Inflammatory macrophage treated with lipopolysaccharide for 1 hour (primary cell): ENCODE measurements at regions not wholly inside any gene's neighbourhood (a gene's known extent, or its start where the extent isn't known, plus 50 kb on each side); places are given as distances from the start of the nearest gene placed in this dataset.

Source experiments
- DNase-seq, 2 donors: peaks; one replicate each; pipeline ENCODE4 v3.0.0-alpha.2; 2020 to 2022

GRCh38 chr11:128215238-128215882, 372.0 kb downstream of the ETS1 start:
- DNase-seq: no peak

DNA sequence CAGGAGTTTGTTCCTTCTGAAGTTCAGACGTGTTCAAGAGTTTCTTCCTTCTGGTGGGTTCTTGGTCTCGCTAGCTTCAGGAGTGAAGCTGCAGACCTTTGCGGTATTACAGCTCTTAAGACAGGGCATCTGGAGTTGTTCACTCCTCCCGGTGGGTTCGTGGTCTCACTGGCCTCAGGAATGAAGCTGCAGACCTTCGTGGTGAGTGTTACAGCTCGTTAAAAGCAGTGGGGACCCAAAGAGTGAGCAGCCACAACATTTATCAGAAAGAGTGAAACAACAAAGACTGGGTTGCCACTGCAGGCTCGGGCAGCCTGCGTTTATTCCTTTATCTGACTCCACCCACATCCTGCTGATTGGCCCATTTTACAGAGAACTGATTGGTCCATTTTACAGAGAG, 373.1 kb downstream of the ETS1 start:
- DNase-seq: no peak

DNA sequence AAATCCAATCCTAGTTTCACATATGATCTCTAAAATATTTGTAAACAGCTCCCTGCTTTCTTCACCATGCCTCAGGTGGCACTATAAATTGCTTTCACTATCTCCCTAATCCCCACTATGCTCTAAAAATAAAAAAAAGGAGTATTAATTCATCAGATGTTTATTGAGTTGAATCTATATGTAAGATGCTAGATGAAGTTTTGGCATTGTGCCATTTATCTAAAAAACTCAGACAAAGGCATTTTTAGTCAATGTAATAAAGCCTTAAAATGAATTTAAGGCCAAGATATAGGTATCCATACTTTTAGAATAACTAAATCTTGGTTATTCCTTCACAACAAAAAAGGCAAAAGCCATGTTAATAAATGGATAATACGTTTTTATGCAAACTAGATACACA, 373.9 kb downstream of the ETS1 start:
- no peak for DNase-seq

- no peak for DNase-seq
These were observed 375.0 kb downstream of the ETS1 start for GRCh38 chr11:128212324-128212723.

- no peak for DNase-seq
These were observed 377.0 kb downstream of the ETS1 start for GRCh38 chr11:128210148-128210940.

GRCh38 chr11:128209138-128209435, 378.3 kb downstream of the ETS1 start:
- DNase-seq: no peak

- no peak for DNase-seq
These were observed 378.8 kb downstream of the ETS1 start for GRCh38 chr11:128208329-128209137.

GRCh38 chr11:128207861-128208321, 379.5 kb downstream of the ETS1 start:
- no peak for DNase-seq

- no peak for DNase-seq
These were observed 380.9 kb downstream of the ETS1 start for GRCh38 chr11:128206461-128206860.

GRCh38 chr11:128205796-128206195, 381.6 kb downstream of the ETS1 start:
- DNase-seq: no peak

GRCh38 chr11:128204898-128205297, 382.5 kb downstream of the ETS1 start:
- no peak for DNase-seq

- DNase-seq: peak in 1 of 2 donors; percentile 12
These were observed 385.6 kb downstream of the ETS1 start for GRCh38 chr11:128201801-128202200.

DNA sequence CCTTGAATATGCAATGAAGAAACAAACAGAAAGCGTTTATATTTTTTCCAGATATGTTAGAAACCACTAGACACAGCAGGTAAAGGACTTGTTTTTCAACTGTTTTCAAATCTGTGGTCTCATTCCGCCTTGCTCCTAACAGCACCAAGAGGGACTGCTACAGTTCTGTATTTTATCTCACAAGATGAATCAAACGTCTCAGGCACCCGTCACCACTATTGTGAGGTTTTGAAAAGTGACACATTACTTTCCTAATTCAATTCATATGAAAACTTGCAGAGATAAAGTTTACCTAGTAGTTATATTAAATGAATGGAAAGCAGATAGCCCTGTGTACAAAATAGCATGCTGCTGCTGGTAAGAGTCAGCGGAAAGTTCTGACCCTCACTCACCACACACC, 386.3 kb downstream of the ETS1 start:
- DNase-seq: no peak

DNA sequence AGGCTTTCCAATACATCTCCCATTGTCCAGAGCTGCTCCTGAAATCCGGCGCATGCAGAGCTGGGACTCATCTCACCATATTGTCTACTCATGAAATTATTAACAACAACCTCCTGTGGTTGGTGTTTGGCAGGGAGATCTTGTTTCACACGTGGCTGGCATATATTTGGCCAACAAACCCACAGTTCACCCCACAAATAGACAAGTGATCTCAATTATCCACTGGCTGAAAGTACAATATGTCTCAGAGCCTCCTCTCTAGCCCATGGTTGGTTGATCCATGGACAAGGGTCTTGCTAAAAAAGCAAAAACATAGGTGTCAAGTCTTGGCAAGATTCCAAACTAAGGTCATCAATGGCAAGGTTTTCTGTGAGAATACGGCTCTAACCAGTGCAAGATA, 386.9 kb downstream of the ETS1 start:
- no peak for DNase-seq

DNA sequence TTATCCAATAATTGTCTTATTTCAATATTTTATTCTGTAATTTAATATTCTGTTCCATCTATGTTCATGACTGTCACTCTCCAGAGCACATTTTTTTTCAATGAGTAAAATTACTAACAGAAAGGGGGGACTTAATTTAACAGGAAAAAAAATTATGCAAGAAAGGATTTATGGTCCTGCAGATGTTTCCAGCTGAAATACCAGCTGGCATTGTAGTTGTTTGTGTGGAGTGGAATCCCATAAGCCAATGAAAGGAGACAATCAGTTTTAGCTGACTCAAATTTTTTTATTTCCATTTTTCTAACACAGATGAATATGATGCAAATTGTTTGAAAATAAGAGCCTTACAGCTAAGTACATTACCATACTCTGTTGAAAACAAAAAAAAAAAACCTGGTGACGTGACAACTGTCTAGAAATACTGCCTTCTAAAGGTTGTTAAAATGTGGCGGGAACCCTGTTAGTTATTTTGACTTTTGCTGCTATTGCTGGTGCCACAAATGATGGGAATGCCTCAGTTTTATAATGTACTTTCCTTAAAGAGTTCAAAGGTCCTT, 389.1 kb downstream of the ETS1 start:
- no peak for DNase-seq

GRCh38 chr11:128196235-128196634, 391.1 kb downstream of the ETS1 start:
- DNase-seq: no peak

DNA sequence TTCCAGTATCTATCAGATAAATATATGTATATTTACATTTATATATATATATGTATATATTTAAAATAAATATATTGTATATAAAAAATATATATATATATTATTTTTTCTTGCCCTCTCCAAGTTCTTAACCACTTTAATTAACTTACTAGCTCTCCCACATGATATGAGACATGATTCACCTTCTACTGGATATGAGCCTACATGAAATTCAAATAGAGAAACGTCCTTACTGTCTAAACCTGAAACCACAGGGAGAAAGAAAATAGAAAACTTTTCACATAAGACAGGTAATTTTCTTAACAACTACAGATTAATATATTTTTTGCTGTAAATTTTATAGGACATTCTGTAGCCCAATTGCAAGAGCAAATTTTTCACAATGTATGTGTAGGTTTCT, 391.6 kb downstream of the ETS1 start:
- DNase-seq: no peak

GRCh38 chr11:128195057-128195751, 392.2 kb downstream of the ETS1 start:
- DNase-seq: peak; percentile 9 to 48

- DNase-seq: peak; percentile 12 to 20
These were observed 393.1 kb downstream of the ETS1 start for GRCh38 chr11:128194216-128194615.

DNA sequence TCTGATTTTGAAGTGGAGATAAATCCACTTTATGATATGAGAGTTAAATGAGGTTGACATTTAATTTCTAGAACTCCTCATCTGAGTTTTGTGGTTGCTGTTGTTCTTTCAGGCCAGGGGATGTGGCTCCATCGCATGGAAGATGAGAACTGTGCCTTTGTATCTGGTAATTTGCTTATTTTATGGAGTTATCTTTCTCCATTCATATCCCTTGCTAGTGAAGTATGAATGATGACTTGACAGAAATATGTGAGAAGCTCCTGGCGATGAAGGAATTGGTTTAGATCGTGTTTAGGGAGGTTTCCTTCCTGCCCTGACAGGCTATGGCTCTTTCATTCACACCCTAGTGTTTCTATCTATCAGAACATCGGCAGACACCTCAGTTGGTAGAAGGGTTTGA, 393.7 kb downstream of the ETS1 start:
- no peak for DNase-seq

GRCh38 chr11:128190312-128190711, 397.0 kb downstream of the ETS1 start:
- no peak for DNase-seq

DNA sequence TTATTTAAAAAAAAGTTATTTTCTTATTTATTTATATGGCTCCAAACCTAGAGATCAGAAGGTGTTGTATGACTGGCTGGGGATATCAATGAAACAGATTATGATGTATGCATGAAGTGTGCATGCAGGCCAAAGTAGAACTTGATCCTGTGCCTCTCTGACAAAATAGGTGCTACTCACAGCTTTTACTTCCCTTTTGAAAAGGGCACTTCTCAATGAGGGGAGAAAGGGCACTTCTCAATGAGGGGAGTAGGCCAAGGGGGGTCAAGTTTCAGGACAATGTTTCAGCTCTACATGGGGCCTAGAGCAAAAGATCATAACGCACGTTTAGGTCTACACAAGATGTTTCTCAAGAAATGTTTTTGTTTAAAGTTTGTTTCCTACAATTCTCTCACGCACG, 397.5 kb downstream of the ETS1 start:
- no peak for DNase-seq
